Fibroblast of upper back skin (primary cell): ENCODE measurements at regions not wholly inside any gene's neighbourhood (a gene's known extent, or its start where the extent isn't known, plus 50 kb on each side); places are given as distances from the start of the nearest gene placed in this dataset.
"Not testable (repeated sequence)": the region's sequence is repeated elsewhere in the genome, so short reads cannot be mapped to it uniquely, and the experiment has no call there.

ENCODE experiments used
- DNase-seq: peaks from one replicate; pipeline ENCODE4 v3.0.0-alpha.2; 2013

DNA sequence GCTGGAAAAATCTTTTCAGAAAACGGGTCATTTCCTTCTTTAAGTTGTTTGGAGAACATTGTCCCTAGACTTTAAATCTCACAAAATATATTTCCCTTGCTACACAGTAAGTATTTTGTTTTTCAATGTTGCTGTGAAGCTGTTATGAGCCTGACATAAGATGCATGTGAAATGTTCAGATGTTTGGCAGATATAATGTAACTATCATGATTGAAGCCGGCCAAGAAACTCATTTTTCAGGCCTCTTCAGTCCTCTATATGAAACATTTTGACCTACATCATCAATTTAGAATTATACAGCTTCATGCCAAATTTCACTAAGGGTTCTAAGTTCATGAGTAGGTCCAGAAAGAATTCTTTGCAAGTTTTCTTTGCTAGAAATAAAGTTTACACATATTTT lies 133.8 kb downstream of the JRKL start:
- no peak for DNase-seq

DNA sequence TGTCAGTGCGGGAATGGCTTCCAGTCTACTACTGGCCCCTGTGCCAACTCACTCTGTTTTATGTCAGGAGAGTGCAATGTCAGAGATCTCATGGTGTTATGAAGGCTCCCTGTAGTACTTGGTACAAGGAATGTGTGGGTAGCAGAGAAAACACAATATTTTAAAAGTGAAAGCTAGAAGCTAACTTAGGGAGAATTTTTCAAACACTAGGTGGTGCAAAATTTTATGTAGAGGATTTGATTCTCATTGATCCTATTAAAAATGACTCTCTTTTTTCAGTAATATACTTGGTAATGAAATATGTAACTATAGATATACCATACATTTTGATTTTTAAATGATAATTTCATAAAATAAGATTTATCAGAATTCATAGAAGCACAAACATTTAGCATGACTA lies 134.7 kb downstream of the JRKL start:
- no peak for DNase-seq

DNA sequence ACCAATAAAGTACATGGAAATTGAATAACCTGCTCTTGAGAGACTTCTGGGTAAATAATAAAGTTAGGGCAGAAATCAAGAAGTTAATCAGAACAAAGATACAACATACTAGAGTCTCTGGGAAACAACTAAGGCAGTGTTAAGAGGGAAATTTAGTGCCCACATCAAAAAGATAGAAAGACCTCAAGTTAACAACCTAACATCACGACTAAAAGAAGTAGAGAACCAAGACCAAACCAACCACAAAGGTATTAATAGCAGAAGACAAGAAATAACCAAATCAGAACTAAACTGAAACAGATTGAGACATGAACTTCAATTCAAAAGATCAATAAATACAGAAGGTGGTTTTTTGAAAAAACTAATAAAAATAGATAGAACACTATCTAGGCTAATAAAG lies 140.7 kb downstream of the JRKL start:
- DNase-seq, result no peak

DNA sequence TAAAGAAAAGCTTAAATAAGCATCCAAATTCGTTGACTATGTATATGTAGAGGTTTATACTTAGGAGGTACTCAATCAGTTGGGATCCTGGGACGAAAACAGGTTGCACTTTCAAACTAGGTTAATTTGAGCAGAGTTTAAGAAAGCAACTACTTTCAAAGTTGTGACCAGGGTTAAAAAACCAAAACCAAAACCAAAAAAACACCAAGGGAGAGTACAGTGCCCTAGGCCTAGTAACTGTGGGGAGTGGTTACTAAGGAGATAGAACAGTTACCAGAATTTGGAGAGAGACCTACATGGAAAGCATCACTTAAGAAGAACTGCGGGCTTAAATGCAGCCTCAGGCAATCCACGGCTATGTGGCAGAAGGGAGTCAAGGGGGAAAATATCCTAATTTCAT lies 148.3 kb downstream of the JRKL start:
- no peak for DNase-seq

DNA sequence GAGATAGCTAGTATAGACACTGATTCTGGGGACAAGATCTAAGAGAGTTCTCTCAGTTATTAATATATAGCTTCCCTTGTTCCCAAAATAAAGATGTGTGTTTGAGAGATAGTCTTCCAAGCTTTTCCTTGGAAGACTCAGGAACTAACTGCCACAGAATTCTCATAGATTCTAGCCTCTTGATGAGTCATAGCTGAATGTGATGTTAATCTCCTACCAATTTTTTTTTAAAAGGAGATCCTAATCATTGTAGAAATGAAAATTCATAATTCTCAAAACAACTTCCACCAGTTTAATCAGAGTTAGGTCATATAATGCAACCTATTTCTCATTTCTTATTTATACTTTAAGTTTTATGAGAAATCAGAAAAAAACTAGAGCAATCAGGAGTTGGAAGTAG lies 148.8 kb downstream of the JRKL start:
- DNase-seq, result no peak

DNA sequence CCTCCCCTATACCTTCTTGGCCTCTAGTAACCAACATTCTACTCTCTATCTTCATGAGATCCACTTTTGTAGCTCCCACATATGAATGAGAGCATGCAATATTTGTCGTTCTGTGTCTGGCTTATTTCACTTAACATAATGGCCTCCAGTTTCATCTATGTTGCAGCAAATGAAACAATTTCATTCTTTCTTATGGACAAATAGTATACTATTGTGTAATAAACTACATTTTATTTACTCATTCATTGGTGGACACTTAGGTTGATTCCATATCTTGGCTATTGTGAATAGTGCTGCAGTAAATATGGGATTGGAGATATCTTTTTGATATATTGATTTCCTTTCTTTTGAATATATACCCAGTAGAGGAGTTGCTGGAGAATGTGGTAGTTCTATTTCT lies 151.1 kb downstream of the JRKL start:
- no peak for DNase-seq

DNA sequence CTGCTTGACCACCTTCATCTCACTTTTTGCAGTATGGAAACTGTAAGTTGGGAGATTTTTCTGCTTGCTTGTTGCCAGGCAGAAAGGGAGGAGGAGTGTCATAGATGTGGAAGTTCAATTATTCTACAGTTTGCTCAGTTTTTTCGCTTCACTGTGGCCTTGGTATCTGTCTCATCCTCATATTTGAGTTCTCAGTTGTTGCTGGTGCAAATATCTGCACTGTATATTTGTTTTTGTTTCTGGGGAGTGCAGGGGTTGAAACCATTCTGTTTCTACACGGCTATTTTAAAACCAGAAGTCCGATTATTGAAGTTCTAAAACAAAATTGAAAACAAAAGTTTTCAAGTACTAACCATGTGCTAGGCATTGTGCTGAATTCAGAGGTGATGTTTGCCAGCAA lies 153.4 kb downstream of the JRKL start:
- no peak for DNase-seq

DNA sequence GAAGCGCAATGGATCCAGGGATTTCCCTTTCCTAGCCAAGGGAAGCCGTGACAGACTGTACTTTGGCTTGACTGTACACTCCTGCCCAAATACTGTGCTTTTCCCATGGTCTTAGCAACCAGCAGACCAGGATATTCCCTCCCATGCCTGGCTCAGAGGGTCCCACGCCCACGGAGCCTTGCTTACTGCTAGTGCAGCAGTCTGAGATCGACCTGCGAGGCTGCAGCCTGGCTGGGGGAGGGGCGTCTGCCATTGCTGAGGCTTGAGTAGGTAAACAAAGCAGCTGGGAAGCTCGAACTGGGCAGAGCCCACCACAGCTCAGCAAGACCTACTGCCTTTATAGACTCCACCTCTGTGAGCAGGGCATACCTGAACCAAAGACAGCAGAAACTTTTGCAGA lies 155.4 kb downstream of the JRKL start:
- not testable (repeated sequence) for DNase-seq

DNA sequence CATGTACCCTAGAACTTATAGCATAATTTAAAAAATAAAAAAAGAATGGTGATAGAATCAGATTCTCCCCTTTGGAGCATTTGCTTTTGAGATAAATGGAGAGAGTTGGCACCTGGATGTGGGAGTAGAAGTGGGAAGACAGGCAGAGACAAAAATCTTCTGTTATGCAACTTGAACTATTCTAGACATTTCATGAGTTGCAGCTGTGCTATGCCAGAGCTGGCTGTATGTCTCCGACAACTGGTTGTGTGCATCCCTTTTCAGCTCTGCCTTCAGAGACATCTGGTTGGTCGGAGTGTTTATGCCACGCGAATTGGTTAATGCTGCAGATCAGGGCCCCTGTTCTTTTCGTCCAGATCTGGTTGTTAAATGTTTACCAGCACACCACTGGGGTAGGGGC lies 161.3 kb downstream of the JRKL start:
- DNase-seq, result no peak

DNA sequence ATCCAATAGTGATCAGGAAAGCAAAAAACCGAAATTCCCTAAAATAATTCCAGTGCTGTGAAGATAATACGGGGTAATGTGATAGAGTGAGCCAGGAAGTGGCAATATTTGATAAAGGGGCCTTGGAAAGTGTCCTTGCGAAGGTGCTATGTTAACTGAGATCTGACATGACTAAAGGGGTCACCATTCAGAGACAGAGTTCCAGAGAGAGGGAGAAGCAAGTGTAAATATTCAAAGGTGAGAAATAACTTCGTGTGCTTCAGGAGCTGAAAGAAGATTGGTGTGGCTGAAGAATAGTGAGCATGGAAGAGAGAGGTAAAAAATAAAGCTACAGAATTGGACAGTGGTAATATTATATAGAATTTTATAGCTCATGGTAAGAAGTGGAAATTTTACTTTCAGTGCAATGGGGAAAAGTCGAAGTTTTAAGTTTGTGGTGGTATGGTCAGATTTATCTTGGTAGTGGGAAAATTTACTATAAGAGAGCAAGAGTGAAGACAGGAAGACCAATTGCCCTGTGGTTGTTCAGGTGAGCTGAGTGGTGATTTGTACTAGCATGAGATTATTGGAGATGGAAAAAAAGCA lies 164.5 kb downstream of the JRKL start:
- DNase-seq, result no peak

DNA sequence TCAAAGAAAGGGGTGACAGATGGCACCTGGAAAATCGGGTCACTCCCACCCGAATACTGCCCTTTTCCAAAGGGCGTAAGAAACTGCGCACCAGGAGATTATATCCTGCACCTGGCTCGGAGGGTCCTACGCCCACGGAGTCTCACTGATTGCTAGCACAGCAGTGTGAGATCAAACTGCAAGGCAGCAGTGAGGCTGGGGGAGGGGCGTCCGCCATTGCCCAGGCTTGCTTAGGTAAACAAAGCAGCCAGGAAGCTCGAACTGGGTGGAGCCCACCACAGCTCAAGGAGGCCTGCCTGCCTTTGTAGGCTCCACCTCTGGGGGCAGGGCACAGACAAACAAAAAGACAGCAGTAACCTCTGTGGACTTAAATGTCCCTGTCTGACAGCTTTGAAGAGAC lies 166.0 kb downstream of the JRKL start:
- DNase-seq, result not testable (repeated sequence)

DNA sequence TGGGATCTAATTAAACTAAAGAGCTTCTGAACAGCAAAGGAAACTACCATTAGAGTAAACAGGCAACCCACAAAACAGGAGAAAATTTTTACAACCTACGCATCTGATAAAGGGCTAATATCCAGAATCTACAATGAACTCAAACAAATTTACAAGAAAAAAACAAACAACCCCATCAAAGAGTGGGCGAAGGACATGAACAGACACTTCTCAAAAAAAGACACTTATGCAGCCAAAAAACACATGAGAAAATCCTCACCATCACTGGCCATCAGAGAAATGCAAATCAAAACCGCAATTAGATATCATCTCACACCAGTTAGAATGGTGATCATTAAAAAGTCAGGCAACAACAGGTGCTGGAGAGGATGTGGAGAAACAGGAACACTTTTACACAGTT lies 170.9 kb downstream of the JRKL start:
- DNase-seq, result not testable (repeated sequence)

DNA sequence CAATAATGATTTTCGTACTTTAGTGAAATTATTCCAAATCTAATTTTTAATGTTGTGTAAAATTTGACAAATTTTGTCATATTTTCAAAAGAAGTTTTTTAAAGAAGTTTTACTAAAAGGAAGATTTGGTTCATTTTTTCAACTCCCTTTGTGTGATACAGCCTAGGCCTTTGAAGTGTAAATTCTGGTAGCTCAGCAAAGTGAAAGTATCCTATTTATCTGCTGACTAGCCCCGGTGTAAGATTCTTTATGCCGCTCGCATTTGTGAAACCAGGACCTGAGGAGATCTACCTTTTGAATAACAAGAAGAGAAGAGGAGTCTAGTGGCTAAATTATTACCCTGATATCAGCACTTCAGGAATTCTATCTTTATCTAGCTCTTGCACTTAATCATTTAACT lies 177.4 kb downstream of the JRKL start:
- no peak for DNase-seq

DNA sequence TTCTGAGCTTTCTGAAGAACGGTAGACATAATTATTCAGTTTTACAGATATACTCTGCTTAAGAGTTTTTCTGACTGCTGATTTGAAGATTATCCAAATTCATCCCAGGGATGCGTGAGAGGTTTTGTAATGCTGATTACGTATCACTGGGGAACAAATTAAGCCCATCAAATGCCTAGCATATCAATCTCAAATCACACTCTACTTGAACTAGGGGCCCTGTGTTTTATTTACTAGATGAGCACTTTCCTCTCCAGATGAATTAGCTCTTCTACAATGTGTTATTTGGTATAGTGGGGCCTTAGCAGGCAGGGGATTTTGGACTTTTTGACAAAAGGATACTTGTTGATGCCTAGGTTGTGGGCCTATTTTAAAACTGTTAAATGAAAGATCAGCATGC lies 177.9 kb downstream of the JRKL start:
- no peak for DNase-seq

DNA sequence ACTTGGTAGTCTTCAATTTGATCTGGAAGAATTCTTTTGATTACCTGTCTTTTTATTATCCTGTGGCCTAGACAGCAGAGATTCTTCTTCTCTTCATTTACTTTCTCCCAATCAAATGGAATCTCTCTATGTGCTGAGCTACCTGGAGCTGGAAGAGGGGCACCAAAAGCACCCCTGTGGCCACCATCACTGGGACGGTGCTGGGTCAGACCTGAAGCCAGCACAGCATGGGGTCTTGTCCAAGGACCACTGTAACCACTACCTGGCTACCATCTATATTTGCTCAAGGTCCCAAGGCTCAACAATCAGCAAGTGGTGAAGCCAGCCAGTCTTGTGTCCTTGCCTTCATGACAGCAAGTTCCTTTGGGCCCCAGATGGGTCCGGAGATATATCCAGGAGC lies 186.6 kb downstream of the JRKL start:
- no peak for DNase-seq

DNA sequence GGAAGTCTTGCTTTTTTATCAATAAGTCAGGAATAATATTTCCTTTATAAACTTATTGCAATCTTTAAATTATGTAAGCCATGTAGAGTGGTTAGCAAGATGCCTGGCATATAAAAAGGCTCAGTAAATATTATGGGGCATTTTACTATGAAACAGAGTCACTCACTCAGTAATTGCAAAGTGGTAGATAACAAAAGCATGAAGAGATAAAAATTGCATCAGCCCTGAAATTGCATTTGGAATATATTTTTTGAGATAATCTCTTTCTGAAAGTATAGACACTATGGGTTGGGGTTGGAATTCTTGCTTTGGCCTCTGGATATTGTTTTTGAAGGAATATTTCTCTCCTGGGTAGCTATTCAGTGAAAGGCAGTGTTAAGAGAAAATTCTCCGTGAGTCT lies 188.6 kb downstream of the JRKL start:
- DNase-seq, result no peak

DNA sequence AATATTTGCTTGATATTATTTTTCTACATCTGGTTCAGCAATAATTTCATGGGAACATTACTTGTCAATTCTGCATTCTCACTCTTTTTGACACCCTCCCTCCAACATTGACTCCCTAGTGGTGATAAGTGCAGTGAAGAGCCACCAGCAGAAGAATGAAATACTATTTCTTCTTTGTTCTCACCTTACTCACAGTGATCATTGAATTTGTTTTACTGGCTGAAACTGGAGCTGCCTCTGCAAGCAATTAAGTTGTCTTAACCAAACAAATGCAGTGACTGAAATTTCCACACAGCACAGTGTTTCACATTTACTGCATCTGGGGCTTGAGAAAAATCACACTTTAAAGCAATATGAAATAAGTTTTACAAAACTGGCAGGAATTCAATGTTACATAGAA lies 189.8 kb downstream of the JRKL start:
- DNase-seq, result no peak

DNA sequence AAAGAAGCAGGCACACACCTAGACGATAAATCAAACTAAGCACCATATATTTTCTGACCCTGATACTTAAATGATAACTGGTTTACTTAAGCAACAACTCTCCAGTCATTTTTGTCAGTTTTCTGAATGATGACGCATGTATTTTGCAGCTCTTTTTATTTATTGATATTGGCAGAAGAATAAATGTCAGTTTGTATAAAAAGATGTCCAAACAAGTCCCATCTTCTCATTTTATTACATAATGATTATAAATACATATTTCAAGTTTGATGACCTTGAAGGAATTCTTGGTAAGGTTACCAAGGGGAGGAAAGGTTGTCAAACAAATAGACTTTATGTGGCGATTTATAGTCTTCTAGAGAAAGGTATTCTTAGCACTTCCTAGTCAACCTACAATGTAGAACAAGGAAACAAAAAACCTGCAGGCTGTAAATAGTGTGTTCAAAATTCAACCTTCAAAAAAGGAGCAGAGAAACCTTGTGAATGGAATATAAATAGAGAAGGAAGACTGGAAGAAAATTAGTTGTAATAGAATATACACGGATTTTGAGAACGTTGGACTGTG lies 190.7 kb downstream of the JRKL start:
- no peak for DNase-seq

DNA sequence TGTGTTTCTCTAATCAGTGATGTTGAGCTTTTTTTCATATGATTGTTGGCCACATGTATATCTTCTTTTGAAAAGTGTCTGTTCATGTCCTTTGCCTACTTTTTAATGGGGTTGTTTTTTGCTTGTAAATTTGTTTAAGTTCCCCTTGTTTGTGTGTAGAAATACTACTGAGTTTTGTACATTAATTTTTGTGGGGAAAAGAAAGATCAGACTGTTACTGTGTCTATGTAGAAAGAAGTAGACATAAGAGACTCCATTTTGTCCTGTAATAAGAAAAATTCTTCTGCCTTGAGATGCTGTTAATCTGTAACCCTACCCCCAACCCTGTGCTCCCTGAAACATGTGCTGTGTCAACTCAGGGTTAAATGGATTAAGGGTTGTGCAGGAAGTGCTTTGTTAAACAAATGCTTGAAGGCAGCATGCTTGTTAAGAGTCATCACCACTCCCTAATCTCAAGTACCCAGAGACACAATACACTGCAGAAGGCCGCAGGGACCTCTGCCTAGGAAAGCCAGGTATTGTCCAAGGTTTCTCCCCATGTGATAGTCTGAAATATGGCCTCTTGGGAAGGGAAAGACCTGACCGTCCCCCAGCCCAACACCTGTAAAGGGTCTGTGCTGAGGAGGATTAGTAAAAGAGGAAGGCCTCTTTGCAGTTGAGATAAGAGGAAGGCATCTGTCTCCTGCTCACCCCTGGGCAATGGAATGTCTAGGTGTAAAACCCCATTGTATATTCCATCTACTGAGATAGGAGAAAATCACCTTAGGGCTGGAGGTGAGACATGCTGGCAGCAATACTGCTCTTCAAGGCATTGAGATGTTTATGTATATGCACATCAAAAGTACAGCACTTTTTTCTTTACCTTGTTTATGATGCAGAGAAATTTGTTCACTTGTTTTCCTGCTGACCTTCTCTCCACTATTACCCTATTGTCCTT lies 196.4 kb downstream of the JRKL start:
- DNase-seq, result not testable (repeated sequence)

DNA sequence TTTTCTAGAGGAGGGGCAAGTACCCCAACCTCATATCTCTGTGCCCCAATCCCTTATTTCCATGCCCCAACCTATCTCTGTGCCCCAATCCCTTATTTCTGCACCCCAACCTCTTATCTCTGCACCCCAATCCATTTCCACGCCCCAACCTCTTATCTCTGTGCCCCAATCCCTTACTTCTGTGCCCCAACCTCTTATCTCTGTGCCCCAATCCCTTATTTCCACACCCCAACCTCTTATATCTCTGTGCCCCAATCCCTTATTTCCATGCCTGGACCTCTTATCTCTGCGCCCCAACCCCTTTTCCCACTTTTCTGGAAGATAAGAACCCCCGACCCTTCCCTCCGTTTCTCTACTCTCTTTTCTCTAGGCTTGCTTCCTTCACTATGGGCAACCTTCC lies 199.0 kb downstream of the JRKL start:
- DNase-seq, result not testable (repeated sequence)

DNA sequence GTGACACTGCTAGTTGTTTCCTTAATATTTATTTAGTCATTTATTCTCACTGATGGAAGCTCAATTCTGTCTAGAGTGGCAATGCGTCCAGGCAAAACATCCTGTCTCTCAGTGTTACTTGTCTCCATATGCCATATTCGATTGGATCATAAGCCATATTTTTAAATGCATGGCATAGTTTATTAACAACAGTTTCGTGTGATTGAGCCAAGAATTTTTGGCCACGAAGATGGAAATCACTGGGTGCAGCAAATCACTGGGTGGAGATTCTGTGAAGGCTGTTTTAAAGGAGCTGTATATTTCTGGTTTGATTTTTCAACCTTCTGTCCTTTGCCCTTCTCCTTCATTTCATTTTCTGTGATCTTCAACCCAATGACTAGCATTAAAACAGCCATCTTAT lies 205.2 kb downstream of the JRKL start:
- DNase-seq, result no peak

DNA sequence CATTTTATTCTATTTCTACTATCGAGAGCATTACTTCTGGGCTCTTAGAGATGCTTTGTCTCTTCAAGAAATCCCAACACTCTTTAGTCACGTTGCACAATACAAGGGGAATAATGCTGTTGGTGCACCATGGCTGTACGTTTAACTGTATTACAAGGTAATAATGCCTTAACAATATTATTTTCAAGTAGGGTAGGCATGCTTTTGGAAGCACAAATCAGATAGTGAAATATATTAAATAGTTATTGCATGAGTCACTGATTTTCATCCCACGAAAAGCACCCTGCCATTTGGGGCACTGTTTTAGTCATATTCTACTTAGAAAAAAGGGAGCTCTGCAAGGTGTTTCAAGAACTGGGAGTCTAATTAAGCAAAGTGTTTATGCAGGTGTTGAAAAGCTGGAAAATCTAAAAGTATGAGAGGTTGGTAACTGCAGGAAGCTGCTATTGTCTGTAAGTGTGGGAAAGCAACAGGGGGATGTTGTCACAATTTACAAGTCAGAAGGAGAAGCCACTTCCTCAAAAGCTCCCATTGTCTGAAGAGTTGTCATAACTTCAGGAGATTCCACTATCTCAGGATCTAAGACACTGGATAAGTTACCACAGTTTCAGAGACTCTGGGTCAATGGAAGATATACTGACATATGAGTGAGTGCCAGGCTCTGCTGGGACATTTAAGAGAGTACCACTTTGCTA lies 218.2 kb downstream of the JRKL start:
- no peak for DNase-seq

DNA sequence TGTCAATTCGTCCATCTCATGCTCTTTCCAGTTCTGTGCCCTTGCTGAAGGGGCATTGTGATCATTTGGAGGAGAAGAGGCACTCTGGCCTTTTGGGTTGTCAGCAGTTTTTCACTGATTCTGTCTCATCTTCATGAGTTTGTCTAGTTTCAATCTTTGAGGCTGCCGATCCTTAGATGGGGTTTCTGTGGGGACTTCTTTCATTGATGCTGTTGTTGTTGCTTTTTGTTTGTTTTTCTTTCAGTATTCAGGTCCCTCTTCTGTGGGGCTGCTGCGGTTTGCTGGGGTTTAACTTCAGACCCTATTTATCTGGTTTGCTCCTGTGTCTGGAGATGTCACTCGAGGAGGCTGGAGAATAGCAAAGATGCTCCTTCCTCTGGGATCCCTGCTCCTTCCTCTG lies 224.3 kb downstream of the JRKL start:
- no peak for DNase-seq

DNA sequence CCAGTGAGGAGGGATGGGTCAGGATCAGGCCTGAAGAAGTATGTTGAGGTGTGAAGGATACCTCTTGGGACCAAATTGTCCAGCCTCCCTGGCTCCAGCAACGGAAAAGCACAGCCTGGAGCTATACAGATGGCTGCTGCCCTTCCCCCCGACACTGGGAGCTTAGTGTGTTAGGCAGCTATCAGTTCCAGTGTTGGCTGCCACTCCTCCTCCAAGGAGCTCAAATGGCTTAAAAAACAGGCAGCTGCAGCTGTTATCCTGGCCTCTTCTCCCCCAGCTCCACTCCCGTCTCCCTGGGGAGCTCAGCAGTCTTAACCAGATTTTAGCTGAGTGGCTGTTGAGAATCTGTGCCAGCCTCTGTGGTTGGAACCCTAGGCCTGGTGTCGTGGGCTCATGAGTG lies 225.0 kb downstream of the JRKL start:
- DNase-seq, result no peak
